Cardiac fibroblast (primary cell): ENCODE measurements at regions not wholly inside any gene's neighbourhood (a gene's known extent, or its start where the extent isn't known, plus 50 kb on each side); places are given as distances from the start of the nearest gene placed in this dataset.

Experiments
- DNase-seq, 2 donors: peaks; one replicate each; pipeline versions ENCODE4 v3.0.0 to v3.0.0-alpha.2; 2010; ENCODE audit warnings: low read depth in 2 of 2
- H3K4me3 ChIP-seq, 2 donors: replicated peaks in 1 of 2; 1 replicate in 1 of 2; 2 replicates in 1 of 2; pipeline ENCODE4 v1.5.1; 2011; ENCODE audit warnings: low read depth in 2 of 2, low read length in 2 of 2, mild to moderate bottlenecking in 2 of 2, moderate library complexity in 1 of 2
- CTCF ChIP-seq: IDR thresholded peaks from one replicate; pipeline ENCODE4 v1.5.1; 2011; ENCODE audit warnings: low read depth, mild to moderate bottlenecking, low read length, inconsistent platforms

GRCh38 chr9:79222483-79222882 is 349.3 kb upstream of the TLE4 start:
- DNase-seq: peak; percentile 29 to 31
- TF ChIP-seq CTCF: no peak
- H3K4me3 ChIP-seq: no peak overlapping the region

GRCh38 chr9:79224672-79225433 is 346.9 kb upstream of the TLE4 start:
- TF ChIP-seq CTCF: no peak
- peak; percentile 87 to 91 for DNase-seq
- no peak overlapping the region for H3K4me3 ChIP-seq

- peak; percentile 77 for TF ChIP-seq CTCF
- peak; percentile 72 to 74 for DNase-seq
- no peak overlapping the region for H3K4me3 ChIP-seq
Observed at GRCh38 chr9:79233542-79233941, 338.2 kb upstream of the TLE4 start.

- H3K4me3 ChIP-seq: no peak overlapping the region
- DNase-seq: no peak
- no peak for TF ChIP-seq CTCF
Observed at GRCh38 chr9:79236466-79236865, 335.3 kb upstream of the TLE4 start.

GRCh38 chr9:79237861-79238260 is 333.9 kb upstream of the TLE4 start:
- no peak for DNase-seq
- H3K4me3 ChIP-seq: no peak overlapping the region
- TF ChIP-seq CTCF: no peak

GRCh38 chr9:79240774-79241173 is 331.0 kb upstream of the TLE4 start:
- no peak for DNase-seq
- no peak overlapping the region for H3K4me3 ChIP-seq
- TF ChIP-seq CTCF: no peak

GRCh38 chr9:79242489-79242888 is 329.3 kb upstream of the TLE4 start:
- no peak for DNase-seq
- no peak overlapping the region for H3K4me3 ChIP-seq
- TF ChIP-seq CTCF: no peak
